ENCODE measurements at regions not wholly inside any gene's neighbourhood (a gene's known extent, or its start where the extent isn't known, plus 50 kb on each side); places are given as distances from the start of the nearest gene placed in this dataset.
A peak's percentile ranks its signal among the peaks of the same experiment; 100 is the strongest.

DNA sequence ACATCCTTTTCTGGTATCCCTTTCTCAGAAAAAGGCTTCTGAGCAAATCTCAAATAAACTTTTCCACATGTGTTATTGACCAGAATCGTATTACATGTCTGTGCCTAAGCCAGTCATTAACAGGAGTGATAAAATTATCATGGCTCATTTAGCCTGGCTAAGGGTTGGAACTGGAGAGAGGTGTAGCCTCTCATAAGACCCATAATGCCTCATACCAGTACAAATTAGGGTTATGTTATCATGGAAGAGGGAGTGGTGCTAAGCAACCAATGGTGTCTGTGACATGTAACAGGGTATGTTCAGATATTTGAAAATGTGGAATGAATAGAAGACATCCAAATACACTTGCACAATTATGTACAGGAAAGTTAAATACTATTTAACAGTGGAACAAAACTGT is 99.6 kb upstream of the CCDC160 start:
- no peak for DNase-seq (ENCODE audit: low read depth)
- TF ChIP-seq, protein P1, sequence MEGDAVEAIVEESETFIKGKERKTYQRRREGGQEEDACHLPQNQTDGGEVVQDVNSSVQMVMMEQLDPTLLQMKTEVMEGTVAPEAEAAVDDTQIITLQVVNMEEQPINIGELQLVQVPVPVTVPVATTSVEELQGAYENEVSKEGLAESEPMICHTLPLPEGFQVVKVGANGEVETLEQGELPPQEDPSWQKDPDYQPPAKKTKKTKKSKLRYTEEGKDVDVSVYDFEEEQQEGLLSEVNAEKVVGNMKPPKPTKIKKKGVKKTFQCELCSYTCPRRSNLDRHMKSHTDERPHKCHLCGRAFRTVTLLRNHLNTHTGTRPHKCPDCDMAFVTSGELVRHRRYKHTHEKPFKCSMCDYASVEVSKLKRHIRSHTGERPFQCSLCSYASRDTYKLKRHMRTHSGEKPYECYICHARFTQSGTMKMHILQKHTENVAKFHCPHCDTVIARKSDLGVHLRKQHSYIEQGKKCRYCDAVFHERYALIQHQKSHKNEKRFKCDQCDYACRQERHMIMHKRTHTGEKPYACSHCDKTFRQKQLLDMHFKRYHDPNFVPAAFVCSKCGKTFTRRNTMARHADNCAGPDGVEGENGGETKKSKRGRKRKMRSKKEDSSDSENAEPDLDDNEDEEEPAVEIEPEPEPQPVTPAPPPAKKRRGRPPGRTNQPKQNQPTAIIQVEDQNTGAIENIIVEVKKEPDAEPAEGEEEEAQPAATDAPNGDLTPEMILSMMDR (conservative IDR thresholded peaks at IDR 0.05; ENCODE audit: low read length) = no peak
- no peak overlapping the region for H3K4me3 ChIP-seq (ENCODE audit: low read length)

GRCh38 chrX:134139090-134139489 is 97.9 kb upstream of the CCDC160 start:
- TF ChIP-seq, protein P1 (conservative IDR thresholded peaks at IDR 0.05; ENCODE audit: low read length) = no peak
- no peak for DNase-seq (ENCODE audit: low read depth)
- no peak overlapping the region for H3K4me3 ChIP-seq (ENCODE audit: low read length)

GRCh38 chrX:134144231-134144630 is 92.8 kb upstream of the CCDC160 start:
- DNase-seq (ENCODE audit: low read depth) = no peak
- no peak overlapping the region for H3K4me3 ChIP-seq (ENCODE audit: low read length)
- TF ChIP-seq, protein P1 (conservative IDR thresholded peaks at IDR 0.05; ENCODE audit: low read length) = peak; percentile 28

DNA sequence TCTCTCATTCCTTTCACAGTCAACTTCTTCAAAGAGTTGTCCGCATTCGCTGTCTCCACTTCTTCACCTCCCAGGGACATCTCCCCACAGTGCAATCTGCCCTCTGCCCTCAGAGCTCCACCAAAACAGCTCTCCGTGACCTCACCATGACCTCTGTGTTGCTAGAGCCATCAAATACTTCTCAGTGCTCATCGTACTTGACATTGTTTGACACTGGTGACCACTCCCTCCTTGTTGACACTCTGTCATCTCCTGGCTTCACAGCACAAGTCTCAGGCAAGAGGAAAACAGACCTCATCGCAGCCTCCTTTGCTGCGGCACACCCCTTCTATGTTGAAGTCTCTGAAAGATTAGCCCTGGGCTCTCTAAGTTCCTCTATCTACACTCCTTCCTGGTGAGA is 90.5 kb upstream of the CCDC160 start:
- no peak overlapping the region for H3K4me3 ChIP-seq (ENCODE audit: low read length)
- DNase-seq (ENCODE audit: low read depth) = no peak
- TF ChIP-seq, protein P1 (conservative IDR thresholded peaks at IDR 0.05; ENCODE audit: low read length) = no peak

DNA sequence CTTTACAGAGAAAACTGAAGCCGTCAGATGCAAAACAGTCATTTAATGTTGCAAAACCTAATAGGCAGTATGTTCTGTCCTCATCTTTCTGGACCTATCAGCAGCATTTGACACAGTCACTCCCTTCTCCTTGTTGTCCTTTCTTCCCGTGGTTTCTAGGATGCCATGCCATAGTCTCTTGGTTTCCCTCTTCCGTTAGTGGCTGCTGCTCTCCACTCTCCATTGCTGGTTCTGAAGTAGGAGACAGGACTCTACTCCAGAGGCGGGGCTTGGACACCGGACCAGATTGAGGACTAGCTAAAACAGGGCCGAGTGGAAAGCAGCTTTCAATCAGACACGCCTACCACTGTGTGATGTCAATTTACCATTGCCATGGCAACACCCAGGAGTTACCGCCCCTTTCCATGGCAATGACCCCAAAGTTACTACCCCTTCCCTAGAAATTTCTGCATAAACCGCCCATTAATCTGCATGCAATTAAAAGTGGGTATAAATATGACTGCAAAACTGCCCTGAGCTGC is 88.8 kb upstream of the CCDC160 start:
- TF ChIP-seq, protein P1 (conservative IDR thresholded peaks at IDR 0.05; ENCODE audit: low read length) = no peak
- no peak overlapping the region for H3K4me3 ChIP-seq (ENCODE audit: low read length)
- no peak for DNase-seq (ENCODE audit: low read depth)

DNA sequence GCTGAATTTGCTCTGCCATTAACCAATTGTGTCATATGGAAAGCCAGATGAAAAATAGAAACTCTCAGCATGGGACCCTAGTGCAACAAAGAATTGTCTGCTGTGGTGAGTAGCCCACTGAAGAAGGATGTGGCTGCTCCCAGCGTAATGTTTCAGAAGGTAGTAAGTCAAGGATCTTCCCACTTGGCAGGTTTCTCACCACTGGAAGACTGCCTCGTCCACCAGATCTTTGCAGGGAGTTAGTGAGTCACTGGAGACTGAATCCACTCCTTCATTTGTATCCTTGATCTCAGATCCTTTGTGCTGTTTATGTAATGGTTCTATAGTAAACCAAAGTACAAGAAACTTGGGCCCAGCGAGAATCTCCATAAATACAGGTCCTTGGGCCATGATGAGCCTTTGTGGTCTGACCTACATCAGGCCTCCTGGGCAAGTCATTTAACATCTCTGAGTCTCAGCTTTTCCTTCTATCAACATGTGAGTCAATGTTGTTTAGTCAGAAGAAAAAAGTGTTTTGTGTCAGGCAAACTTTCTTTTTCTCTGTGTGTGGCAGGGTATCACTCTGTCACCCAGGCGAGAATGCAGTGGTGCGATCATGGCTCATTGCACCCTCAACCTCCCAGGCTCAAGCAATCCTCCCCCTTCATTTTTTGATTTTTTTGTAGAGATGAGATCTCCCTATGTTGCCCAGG is 78.0 kb upstream of the CCDC160 start:
- no peak overlapping the region for H3K4me3 ChIP-seq (ENCODE audit: low read length)
- TF ChIP-seq, protein P1 (conservative IDR thresholded peaks at IDR 0.05; ENCODE audit: low read length) = no peak
- no peak for DNase-seq (ENCODE audit: low read depth)

GRCh38 chrX:134161162-134161561 is 75.8 kb upstream of the CCDC160 start:
- TF ChIP-seq, protein P1 (conservative IDR thresholded peaks at IDR 0.05; ENCODE audit: low read length) = no peak
- no peak for DNase-seq (ENCODE audit: low read depth)
- no peak overlapping the region for H3K4me3 ChIP-seq (ENCODE audit: low read length)

Measured in AG10803 (cell line).